ENCODE measurements at regions not wholly inside any gene's neighbourhood (a gene's known extent, or its start where the extent isn't known, plus 50 kb on each side); places are given as distances from the start of the nearest gene placed in this dataset.

DNA sequence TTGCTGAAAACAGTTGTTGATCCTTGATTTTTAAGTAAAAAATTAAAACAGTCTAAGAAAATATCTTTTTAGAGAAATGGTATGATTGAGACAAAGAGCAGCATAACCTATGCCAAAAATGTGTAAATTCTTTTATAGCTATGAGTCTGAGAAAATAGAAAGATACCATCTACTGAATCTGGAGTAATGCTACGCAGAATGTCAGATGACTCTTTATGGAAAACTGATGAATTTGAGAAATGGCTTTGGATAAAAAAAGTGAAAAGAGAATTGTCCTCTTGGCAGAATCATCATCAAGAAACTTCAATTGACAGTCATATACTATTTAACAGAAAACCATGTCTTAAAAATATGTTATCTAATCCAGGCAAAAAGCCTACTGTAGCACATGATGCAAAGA lies 183.1 kb downstream of the FAT4 start:
- H3K4me3 ChIP-seq, result no peak overlapping the region
- DNase-seq, result no peak
- H3K36me3 ChIP-seq, result no peaks in the 10 kb centered on the region
- no peak overlapping the region for H3K27ac ChIP-seq
- no peaks in the 10 kb centered on the region for H3K9me3 ChIP-seq
- TF ChIP-seq POLR2A (IDR thresholded peaks at IDR 0.05) (no peak), CTCF (IDR thresholded peaks at IDR 0.05) (no peak)
- H3K27me3 ChIP-seq, result no peaks in the 10 kb centered on the region
- H3K4me1 ChIP-seq, result no peaks in the 10 kb centered on the region

GRCh38 chr4:125498981-125499380 lies 184.2 kb downstream of the FAT4 start:
- no peak for DNase-seq
- Histone ChIP-seq H3K4me1 (no peaks in the 10 kb centered on the region), H3K27ac (no peak overlapping the region), H3K4me3 (no peak overlapping the region), H3K27me3 (no peaks in the 10 kb centered on the region), H3K36me3 (no peaks in the 10 kb centered on the region), H3K9me3 (no peaks in the 10 kb centered on the region)
- no peak for TF ChIP-seq POLR2A (IDR thresholded peaks at IDR 0.05)
- no peak for TF ChIP-seq CTCF (IDR thresholded peaks at IDR 0.05)

DNA sequence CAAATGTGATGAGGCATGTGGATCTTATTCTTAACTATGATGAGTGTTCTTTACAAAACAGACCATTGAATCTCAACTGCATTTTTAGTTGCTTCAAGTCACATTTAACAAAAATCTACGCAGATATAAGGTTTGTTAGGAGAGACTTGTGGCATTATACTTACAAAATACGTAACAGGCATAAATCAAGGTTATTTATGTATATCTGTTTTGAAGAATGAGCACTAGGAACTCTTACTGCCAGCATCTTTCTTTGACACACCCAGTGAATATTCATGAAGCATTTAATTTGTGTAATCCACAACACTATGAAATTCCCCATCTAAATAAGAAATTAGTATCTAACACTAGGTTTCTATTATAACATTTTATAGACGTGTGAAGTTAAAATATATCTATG lies 186.3 kb downstream of the FAT4 start:
- Histone ChIP-seq H3K4me1 (no peaks in the 10 kb centered on the region), H3K4me3 (no peak overlapping the region), H3K27ac (no peak overlapping the region), H3K27me3 (no peaks in the 10 kb centered on the region), H3K36me3 (no peaks in the 10 kb centered on the region), H3K9me3 (no peaks in the 10 kb centered on the region)
- TF ChIP-seq CTCF (IDR thresholded peaks at IDR 0.05) (no peak), POLR2A (IDR thresholded peaks at IDR 0.05) (no peak)
- DNase-seq, result no peak

DNA sequence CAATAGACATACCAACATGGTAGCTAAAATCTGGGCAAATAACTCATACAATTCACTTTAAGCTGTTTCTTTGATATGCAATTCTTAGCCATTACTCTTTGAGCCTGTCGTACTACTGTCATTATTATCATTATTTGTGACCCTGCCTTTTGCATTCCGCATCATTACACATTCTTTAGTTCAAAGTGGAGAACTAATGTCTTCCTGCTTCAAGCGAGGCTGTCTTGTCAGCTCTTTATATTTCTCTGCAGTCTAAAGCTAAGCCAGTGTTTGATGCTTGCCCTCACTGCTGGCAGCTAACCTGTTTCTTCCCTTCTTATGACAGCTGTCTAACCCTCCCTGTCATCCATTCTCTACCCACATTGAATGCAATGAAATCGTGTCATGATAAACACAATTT lies 186.8 kb downstream of the FAT4 start:
- H3K27me3 ChIP-seq, result no peaks in the 10 kb centered on the region
- no peak overlapping the region for H3K4me3 ChIP-seq
- no peak for TF ChIP-seq CTCF (IDR thresholded peaks at IDR 0.05)
- TF ChIP-seq POLR2A (IDR thresholded peaks at IDR 0.05), result no peak

DNA sequence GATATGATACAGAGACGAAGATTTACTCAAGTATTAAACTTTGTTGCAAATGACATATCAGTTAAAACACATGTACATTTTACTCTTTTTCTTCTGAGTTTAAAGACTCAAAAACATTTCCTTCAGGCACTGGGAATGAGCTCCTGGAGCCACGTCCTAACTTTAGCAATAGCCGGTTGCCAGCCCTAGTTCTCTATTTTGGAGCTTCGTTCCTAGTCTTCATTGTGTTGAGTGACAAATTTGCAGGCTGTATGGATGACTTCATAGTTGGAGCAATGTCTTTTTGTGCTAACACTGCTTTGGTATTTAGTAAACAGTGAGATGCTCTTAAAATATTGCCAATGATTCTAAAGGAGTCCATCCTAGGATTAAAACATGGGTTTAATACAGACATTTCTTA lies 190.9 kb downstream of the FAT4 start:
- H3K27me3 ChIP-seq, result no peaks in the 10 kb centered on the region
- H3K4me3 ChIP-seq, result no peak overlapping the region
- no peaks in the 10 kb centered on the region for H3K36me3 ChIP-seq
- H3K4me1 ChIP-seq, result no peaks in the 10 kb centered on the region
- no peak overlapping the region for H3K27ac ChIP-seq
- TF ChIP-seq POLR2A (IDR thresholded peaks at IDR 0.05), result no peak
- no peak for TF ChIP-seq CTCF (IDR thresholded peaks at IDR 0.05)
- H3K9me3 ChIP-seq, result no peaks in the 10 kb centered on the region
- no peak for DNase-seq

More for the DNA sequence above, 186.8 kb downstream of the FAT4 start:
- Histone ChIP-seq H3K4me1 (no peaks in the 10 kb centered on the region), H3K27ac (no peak overlapping the region), H3K9me3 (no peaks in the 10 kb centered on the region), H3K36me3 (no peaks in the 10 kb centered on the region)
- no peak for DNase-seq

DNA sequence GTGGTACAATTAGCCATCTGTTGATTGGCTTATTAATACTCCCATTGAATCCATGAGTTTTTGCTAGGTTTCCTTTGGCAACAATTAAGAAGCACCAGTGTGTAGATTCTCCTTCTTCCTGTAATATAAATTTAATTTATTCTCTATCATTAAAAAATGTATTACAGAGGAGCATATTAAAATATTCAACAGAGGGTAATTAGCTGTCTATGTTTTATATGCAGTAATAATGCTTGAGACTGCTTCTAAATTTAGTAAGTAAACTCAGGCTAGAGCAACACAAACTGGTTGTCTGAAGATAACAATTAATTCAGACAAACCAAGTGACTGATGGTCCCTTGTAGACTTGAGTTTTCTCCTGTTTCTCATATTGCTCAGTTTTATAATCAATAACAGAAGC lies 192.4 kb downstream of the FAT4 start:
- no peaks in the 10 kb centered on the region for H3K36me3 ChIP-seq
- H3K4me3 ChIP-seq, result no peak overlapping the region
- H3K4me1 ChIP-seq, result no peaks in the 10 kb centered on the region
- no peak overlapping the region for H3K27ac ChIP-seq
- H3K27me3 ChIP-seq, result no peaks in the 10 kb centered on the region
- H3K9me3 ChIP-seq, result no peaks in the 10 kb centered on the region
- TF ChIP-seq POLR2A (IDR thresholded peaks at IDR 0.05), result no peak
- TF ChIP-seq CTCF (IDR thresholded peaks at IDR 0.05), result no peak
- no peak for DNase-seq

Measured in Peyer's patch (tissue), 4 donors.